ENCODE measurements at regions not wholly inside any gene's neighbourhood (a gene's known extent, or its start where the extent isn't known, plus 50 kb on each side); places are given as distances from the start of the nearest gene placed in this dataset.

DNA sequence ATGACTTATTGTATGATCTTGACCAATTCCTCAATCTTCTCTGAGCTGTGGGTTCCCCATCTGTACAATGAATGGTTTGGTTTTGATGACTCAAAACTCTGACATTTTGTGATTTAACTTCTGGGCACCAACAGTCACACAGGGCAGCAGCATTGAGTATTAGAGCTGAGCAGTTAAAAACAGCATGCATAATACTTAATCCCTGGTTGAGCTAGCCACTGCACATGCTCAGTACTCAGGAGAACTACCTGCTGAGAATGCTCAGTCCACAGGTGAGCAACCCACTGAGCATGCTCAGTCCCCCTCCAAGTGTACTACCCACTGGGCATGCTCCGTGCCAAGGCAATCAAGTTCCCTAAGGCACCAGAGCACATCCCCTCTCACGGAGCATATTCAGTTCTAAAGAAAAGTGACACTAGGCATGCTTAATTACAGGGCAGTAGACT is 68.7 kb downstream of the AIPL1 start:
- TF ChIP-seq, protein P1, sequence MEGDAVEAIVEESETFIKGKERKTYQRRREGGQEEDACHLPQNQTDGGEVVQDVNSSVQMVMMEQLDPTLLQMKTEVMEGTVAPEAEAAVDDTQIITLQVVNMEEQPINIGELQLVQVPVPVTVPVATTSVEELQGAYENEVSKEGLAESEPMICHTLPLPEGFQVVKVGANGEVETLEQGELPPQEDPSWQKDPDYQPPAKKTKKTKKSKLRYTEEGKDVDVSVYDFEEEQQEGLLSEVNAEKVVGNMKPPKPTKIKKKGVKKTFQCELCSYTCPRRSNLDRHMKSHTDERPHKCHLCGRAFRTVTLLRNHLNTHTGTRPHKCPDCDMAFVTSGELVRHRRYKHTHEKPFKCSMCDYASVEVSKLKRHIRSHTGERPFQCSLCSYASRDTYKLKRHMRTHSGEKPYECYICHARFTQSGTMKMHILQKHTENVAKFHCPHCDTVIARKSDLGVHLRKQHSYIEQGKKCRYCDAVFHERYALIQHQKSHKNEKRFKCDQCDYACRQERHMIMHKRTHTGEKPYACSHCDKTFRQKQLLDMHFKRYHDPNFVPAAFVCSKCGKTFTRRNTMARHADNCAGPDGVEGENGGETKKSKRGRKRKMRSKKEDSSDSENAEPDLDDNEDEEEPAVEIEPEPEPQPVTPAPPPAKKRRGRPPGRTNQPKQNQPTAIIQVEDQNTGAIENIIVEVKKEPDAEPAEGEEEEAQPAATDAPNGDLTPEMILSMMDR (IDR thresholded peaks at IDR 0.05), result no peak
- no peak for TF ChIP-seq POLR2A (IDR thresholded peaks at IDR 0.05)
- no peak for TF ChIP-seq EP300 (IDR thresholded peaks at IDR 0.05)
